Stimulated activated CD8-positive, alpha-beta memory T cell treated with anti-CD3 and anti-CD28 coated beads, Interleukin-4, amount 100 ng/mL, for 48 hours (primary cell): ENCODE measurements at regions not wholly inside any gene's neighbourhood (a gene's known extent, or its start where the extent isn't known, plus 50 kb on each side); places are given as distances from the start of the nearest gene placed in this dataset.

Source experiments
- DNase-seq: peaks from one replicate; pipeline ENCODE4 v3.0.0-alpha.2; 2020

DNA sequence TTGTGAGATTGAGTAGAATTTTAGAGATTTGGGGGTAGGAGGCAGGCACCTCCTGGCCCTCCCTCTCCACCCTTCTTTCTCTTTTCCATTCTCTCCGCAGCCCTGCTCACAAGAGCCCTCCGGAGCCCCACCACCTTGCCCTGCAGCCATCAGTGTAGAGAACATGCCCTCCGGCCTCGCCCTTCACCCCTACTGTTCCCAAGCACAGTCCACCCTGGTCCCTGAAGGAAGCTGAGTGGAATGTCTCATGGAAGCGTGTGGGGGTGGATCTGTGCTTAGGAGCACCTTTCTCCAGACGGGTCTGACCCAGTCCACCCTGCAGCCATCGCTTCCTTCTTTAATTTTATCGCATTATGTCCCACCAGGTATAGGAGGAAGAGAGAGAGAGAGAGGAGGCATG, 267.1 kb downstream of the NSG2 start:
- DNase-seq, result no peak

DNA sequence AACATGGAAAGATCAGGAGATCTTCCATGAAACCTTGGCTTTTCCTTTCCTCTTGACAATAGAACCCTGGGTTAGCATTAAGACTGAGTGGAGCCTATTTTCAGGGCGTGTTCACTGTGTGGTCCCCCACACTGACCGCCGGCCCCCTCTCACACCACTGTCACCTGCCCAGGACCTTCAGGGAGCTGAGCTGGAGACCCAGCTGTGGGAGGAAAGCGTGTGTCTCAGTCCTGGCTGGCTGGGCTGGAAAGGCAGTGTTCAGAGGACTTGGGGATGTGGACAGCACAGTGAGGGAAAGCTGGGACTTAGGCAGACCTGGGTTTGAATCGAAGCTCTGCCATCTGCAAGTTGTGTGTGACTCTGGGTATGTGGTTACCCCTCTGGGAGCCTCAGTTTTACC, 268.1 kb downstream of the NSG2 start:
- DNase-seq, result no peak

DNA sequence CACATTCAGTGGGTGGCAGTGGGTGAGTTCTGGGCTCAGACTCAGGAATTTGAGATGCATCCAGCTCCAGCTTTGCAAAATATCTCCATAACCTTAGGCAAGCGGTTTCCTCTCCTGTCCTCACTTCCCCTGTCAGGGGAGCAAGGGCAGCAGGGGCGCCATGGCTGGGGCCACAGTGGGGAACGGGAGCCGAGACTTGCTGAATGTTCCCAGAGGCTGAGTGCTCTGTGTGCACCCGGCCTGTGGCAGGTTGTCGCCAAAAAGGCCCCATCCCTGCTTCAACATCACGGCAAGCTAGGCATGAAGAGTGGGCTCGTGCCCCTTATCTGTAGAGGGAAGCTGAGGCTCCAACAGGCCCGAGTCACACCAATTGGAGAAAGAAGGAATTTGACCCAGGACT, 268.8 kb downstream of the NSG2 start:
- no peak for DNase-seq

GRCh38 chr5:174315471-174315870, 270.0 kb downstream of the NSG2 start:
- no peak for DNase-seq

- no peak for DNase-seq
Observed at GRCh38 chr5:174315871-174316270, 270.4 kb downstream of the NSG2 start.

- no peak for DNase-seq
Observed at GRCh38 chr5:174316326-174316725, 270.8 kb downstream of the NSG2 start.

GRCh38 chr5:174317256-174317894, 271.9 kb downstream of the NSG2 start:
- no peak for DNase-seq

DNA sequence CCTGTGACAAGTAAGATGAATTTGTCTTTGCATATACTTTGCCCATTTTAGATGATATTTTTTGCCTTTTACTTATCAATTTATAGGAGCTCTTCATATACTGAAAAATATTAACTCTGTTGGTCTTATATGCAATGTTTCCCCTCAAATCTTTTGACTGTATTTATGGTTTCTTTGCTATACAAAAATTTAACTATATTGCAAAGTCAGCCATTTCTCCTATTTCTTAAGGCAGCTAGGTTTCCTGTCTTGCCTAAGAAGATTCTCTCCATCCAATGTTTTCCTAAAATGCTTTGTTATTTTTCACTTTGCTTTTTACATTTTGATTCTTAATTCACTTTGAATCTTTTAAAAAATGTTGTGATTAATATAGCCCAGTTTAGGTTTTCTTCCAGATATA, 273.1 kb downstream of the NSG2 start:
- DNase-seq, result no peak

DNA sequence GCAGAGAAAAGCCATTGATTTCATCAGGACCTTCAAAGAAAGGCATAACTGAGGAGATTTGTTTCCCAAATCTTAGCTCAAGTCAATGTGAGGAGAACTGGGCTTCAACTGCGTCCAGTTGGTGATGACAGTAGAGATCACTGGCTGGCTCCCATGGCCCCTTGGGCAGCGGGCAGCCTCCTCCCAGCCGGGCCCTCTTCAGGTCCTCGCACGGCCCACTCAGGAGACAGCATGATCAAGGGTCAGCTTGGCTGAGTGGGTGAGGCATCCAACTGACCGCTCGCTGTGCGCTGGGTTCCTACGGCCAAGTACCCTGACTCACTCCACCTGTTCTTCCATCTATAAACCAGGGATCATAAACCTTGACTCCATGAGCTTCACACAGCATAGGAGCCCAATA, 274.0 kb downstream of the NSG2 start:
- DNase-seq, result no peak

DNA sequence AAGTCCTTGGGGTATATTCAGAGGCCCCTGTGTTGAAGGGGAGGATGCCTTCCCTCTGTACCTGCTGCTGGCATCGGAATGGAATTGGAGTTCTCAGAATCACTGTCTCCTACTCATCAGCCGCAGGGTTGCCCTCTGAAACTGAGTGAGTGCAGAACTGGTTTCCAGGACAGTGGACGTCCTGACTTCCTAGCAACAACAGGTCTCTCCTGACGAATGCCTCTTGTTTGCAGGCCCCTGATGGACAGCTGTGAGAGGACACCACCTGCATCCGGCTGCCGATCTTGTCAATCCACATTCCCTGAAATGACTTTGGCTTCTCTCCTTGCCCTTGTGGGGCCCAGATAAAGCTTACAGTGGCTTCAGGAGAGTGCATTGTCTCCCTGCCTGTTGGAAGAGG, 274.5 kb downstream of the NSG2 start:
- DNase-seq, result no peak

DNA sequence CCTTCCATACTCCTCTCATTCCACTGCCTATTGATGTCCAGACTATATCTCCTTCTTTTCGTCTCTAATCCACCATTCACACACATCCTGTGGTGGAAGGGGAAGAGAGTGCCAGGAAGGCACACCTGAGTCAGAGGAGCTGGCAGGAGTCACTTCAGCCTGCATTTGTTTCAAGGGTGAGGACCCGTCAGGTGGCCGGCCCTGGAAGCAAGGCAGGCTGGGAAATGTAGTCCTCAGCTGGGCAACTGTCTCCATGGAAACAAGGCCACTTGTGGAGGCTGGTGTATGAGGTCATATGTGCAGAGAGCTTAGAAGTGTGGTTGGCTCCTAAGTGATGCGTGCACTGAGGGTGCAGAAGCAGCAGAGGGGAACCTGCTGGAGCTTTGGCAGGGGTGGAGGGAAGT, 278.4 kb downstream of the NSG2 start:
- DNase-seq, result peak; percentile 25

DNA sequence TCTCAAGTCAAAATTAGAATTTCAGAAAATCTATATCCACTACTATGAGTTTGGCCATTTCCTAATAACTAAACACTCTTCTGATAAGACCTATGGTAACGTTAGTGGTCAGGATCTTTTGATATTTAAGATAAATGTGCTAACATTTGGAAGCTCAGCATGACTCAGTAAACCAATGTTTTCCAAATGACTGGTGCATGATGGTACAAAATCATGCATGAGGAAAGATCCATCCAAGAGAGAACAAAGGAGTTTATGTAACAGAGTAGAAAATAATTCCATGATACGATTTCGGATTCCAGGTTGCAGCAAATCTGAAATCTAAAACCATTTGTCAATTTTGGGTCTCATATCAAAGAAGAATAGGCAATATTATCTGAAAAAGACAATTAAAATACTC, 279.2 kb downstream of the NSG2 start:
- no peak for DNase-seq

DNA sequence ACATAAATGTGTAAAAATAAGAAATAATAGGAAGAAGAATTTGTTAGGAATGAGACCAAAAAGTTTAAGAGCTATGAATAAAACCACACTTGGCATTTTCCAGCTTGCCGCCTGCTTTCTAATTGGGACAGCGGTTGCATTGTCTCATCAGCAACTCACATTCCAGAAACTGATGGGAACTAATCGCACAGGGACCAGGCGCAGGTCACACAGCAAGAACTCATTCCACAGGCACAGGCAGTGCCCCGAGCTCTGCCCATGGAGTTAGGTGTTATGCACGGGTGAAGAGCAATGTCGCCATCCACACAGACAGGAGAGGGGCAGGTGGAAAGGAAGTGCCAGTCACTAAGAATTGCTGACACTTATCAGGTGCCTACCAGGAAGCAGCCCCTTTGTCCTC, 279.9 kb downstream of the NSG2 start:
- no peak for DNase-seq

DNA sequence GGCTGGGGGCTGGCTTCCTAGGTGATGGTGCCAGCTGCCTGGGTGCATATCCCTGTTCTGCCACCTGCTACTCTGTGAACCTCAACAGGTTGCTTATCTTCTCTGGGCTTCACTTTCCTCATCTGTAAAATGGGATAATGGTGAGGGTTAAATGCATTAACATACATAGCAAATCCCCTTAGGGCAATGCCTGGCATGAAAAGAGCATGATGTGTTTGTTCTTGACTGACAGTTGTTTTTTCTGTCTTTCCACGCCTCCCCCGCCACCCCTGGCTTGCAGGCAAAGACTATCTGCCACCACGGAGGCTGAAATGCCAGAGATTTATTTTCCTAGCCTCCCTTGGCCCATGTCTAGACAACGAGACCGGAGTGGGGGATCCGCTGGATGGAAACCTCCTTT, 280.5 kb downstream of the NSG2 start:
- DNase-seq, result no peak

GRCh38 chr5:174326372-174326771, 280.9 kb downstream of the NSG2 start:
- no peak for DNase-seq

DNA sequence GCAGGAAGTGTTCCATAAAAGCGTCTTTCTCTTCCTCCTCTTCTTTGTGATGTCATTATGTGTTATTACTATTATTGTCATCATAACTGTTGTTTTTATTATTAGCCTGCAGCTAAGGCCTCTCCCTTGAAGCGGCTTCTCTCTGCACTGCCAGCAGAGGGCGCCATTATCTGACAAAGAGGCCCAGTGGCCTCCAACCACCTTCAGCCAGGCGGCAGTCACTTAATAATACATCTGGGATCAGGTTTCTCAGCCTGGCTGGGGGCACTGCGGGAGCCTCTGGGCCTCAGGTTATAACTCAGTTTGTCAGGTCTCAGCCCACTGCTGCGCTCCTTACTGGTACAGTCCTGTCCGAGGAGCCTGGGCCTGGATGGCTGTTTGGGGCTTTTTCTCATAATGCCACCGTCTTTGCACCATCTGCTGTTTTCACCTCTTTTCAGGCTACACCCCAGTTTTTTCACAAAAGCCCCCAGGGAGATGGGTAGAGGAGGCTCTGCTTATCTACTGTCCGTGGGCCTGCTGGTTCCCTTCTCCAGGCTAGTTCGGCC, 281.9 kb downstream of the NSG2 start:
- DNase-seq, result peak; percentile 78

DNA sequence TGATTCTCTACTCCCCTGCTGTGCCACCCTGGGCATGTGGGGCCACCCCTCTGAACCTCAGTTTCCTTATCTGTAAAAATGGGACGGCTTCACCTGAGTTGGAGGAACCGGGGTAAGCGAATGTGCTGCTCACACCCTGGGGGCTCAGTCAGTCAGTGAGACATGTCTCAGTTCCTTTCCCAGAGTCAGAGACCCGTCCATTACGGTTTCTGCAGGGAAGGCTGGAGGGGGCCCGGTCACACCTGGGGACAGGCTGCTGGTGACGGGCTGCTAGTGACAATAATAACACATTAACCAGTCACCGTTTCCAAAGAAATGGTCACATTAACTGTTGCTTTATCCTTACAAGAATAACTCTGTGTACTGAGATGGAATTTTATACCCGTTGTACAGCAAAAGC, 282.4 kb downstream of the NSG2 start:
- no peak for DNase-seq

DNA sequence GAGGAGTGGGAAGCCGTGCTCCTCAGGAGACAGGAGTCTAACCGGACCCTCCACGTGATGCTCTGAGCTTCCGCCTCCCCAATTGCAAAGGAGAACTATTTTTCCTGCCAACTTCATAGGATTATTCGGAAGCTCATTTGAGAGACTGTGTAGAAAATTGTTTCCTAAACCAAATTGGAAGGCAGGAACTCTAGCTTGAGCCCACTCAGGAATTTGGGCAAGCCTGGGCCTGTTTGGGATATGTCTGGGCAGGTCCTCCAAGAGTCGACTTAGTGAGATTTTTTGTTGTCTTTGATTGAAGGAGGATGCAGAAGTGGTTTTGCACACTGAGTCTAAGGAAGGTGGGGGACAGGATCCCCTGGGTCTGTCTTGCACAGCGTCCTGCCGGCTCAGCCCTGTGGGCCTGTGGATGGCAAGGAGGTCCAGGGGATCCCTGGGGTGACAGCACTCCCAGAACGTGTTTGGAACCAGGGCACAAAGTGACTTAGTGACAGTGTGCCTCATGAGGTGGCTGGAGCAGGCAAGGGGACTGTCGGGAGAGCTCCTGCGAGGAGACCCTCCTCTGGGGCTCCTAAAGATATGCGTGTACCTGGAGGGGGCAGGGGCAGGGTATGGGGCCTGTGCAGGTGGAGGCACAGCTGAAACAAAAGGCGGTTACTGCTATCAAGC, 283.3 kb downstream of the NSG2 start:
- DNase-seq, result no peak

DNA sequence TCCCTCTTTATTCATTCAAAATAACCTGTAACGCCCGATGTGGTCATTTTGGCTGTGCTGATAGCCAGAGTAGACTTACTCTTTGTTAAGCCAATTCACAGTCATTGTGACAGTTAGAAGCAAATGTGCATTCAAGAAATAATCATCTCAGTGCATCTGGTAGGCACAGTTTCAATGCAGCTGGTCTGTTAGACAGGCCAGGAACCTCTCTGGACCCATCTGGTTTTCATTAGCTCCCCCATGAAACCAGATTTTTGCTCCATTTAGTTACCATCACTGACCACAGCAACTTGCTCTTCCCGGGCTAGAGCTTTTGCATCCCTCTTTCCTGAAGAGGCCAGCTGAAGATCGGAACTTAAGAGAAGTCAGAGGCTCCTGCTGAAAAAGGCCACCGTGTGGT, 284.2 kb downstream of the NSG2 start:
- DNase-seq, result no peak

DNA sequence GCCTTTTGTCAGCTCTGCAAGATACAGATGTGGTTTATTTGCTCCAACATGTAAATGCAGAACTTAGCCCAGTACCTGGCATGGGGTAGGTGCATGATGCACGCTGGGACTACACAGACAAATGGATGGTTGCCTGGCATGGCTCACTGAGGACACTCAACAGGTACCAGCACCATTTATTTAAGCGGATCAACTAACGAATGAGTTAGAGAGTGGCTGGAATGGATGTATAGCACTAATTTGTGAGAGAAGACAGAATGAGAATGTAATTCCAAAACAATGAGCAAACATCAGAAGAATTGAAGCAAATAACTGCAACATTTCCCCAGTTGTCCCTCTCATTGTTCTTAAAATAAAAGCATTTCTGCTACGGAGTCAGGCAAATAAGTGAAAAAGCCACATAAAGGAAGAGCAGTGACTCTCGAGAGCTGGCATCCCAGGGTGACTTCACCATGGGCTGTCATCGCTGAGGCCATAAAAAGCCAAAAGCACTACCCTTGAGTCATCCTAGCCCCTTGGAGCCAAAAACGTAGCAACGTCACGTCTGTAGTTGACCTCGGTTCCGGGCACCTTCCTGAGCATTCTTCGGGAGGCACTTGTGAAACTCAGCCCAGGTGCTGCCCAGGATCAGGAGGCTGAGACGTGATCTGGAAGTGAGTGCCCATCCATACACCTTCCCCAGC, 290.3 kb downstream of the NSG2 start:
- DNase-seq, result no peak

DNA sequence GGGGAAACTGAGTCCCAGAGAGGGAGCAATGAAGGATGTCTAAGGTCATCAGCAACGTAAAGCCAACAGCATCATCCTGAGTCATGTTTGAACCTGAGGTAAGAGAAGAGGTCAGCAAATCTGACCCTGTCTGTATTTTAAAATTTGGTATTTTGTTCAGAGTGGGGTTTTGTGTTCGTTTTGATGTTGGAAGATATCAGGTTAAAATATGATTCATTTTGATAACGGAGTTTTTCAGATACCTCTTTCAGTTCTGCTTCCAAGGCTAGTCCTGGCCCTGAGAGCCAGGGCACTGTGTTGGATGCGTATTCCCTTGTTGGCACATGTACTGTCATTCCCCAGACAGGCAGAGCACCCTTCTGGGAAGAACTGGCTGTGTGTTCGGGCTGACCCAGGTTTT, 291.0 kb downstream of the NSG2 start:
- DNase-seq, result no peak

- DNase-seq, result no peak
Observed at GRCh38 chr5:174337276-174338184, 292.0 kb downstream of the NSG2 start.
